H1 (cell line): ENCODE measurements at regions not wholly inside any gene's neighbourhood (a gene's known extent, or its start where the extent isn't known, plus 50 kb on each side); places are given as distances from the start of the nearest gene placed in this dataset.

Experiments
- BRCA1 ChIP-seq: IDR thresholded peaks from 2 replicates; pipeline ENCODE4 v1.6.1; 2012; ENCODE audit warnings: low read depth, low read length, improper control_type of control experiment
- CREB1 ChIP-seq: IDR thresholded peaks from 2 replicates; pipeline ENCODE4 v1.6.1; 2012; ENCODE audit warnings: inconsistent platforms
- CTCF ChIP-seq, 3 experiments: IDR thresholded peaks; 1 replicate in 2 of 3; 2 replicates in 1 of 3; pipeline versions ENCODE4 v1.5.1 to v1.6.1; 2011; ENCODE audit warnings: low read length in 3 of 3, mild to moderate bottlenecking in 3 of 3, inconsistent platforms in 2 of 3, low read depth in 1 of 3, moderate library complexity in 1 of 3; ENCODE audit not compliant: insufficient read depth in 1 of 3; ENCODE audit errors: control extremely low read depth in 1 of 3
- EP300 ChIP-seq, 2 experiments: IDR thresholded peaks; 1 replicate in 1 of 2; 2 replicates in 1 of 2; pipeline ENCODE4 v1.6.1; 2011 to 2012; ENCODE audit warnings: low read depth in 2 of 2, low read length in 2 of 2, mild to moderate bottlenecking in 2 of 2, borderline replicate concordance in 1 of 2, inconsistent platforms in 1 of 2, moderate library complexity in 1 of 2
- EZH2 ChIP-seq: fragments of 200-600 bp; sonication (generic); IDR thresholded peaks from 2 replicates; pipeline ENCODE4 v1.7.1; 2012; ENCODE audit warnings: low read depth, mild to moderate bottlenecking, moderate library complexity, low read length, inconsistent platforms; ENCODE audit not compliant: severe bottlenecking
- HDAC2 ChIP-seq, 2 experiments: fragments of 300-600 bp in 1 of 2; sonication (generic) in 1 of 2; IDR thresholded peaks; 2 replicates each; pipeline ENCODE4 v1.6.1; 2011 to 2012; ENCODE audit warnings: low read depth in 2 of 2, low read length in 2 of 2, mild to moderate bottlenecking in 2 of 2, moderate library complexity in 2 of 2, borderline replicate concordance in 1 of 2, inconsistent platforms in 1 of 2
- JUN ChIP-seq: IDR thresholded peaks from 2 replicates; pipeline ENCODE4 v1.6.1; 2011; ENCODE audit warnings: low read depth, mild to moderate bottlenecking, improper control_type of control experiment, low read length
- POLR2A ChIP-seq, 2 experiments: IDR thresholded peaks; 1 replicate in 1 of 2; 2 replicates in 1 of 2; pipeline ENCODE4 v1.6.1; 2011; ENCODE audit warnings: low read depth in 2 of 2, low read length in 2 of 2, mild to moderate bottlenecking in 2 of 2; ENCODE audit errors: control extremely low read depth in 1 of 2
- POLR2AphosphoS5 ChIP-seq: IDR thresholded peaks from 2 replicates; pipeline ENCODE4 v1.6.1; 2011; ENCODE audit warnings: low read depth, low read length
- RFX5 ChIP-seq: IDR thresholded peaks from 2 replicates; pipeline ENCODE4 v1.6.1; 2011; ENCODE audit warnings: low read depth, low read length, improper control_type of control experiment, borderline replicate concordance
- SP2 ChIP-seq: IDR thresholded peaks from 2 replicates; pipeline ENCODE4 v1.6.1; 2012; ENCODE audit warnings: mild to moderate bottlenecking, low read length, inconsistent platforms
- TAF1 ChIP-seq: IDR thresholded peaks from 2 replicates; pipeline ENCODE4 v1.6.1; 2011; ENCODE audit warnings: mild to moderate bottlenecking, low read depth, low read length
- YY1 ChIP-seq: IDR thresholded peaks from 2 replicates; pipeline ENCODE4 v1.6.1; 2011; ENCODE audit warnings: low read depth, mild to moderate bottlenecking, low read length

GRCh38 chr3:46110701-46111493, 83.6 kb upstream of the XCR1 start:
- no peak for TF ChIP-seq CTCF (IDR thresholded peaks at IDR 0.05; ENCODE audit: control extremely low read depth in 1 of 3, insufficient read depth in 1 of 3, low read depth in 1 of 3, low read length in 3 of 3)
- no peak for TF ChIP-seq POLR2A (IDR thresholded peaks at IDR 0.05; ENCODE audit: control extremely low read depth in 1 of 2, low read depth in 2 of 2, low read length in 2 of 2)
- TF ChIP-seq POLR2AphosphoS5, result no peak
- TF ChIP-seq CREB1, result no peak
- no peak for TF ChIP-seq RFX5
- TF ChIP-seq SP2, result no peak
- TF ChIP-seq YY1, result no peak
- TF ChIP-seq EP300 (IDR thresholded peaks at IDR 0.05; ENCODE audit: borderline replicate concordance in 1 of 2, low read depth in 2 of 2, low read length in 2 of 2), result no peak
- no peak for TF ChIP-seq BRCA1
- no peak for TF ChIP-seq TAF1
- TF ChIP-seq JUN, result no peak
- no peak for TF ChIP-seq EZH2
- TF ChIP-seq HDAC2 (IDR thresholded peaks at IDR 0.05; ENCODE audit: borderline replicate concordance in 1 of 2, low read depth in 2 of 2, low read length in 2 of 2), result no peak
